H9 (cell line): ENCODE measurements at regions not wholly inside any gene's neighbourhood (a gene's known extent, or its start where the extent isn't known, plus 50 kb on each side); places are given as distances from the start of the nearest gene placed in this dataset.

ENCODE experiments used
- DNase-seq: peaks from one replicate; pipeline ENCODE4 v3.0.0-alpha.2; 2017
- H2AFZ ChIP-seq: one replicate; pipeline ENCODE4 v1.6.1; 2013; ENCODE audit warnings: mild to moderate bottlenecking, low read length, control low read depth, moderate library complexity
- H2AK5ac ChIP-seq: 2 replicates; pipeline ENCODE4 v1.6.1; 2013; ENCODE audit warnings: low read length, control low read depth, mixed read lengths; ENCODE audit not compliant: insufficient read length
- H2BK120ac ChIP-seq: one replicate; pipeline ENCODE4 v1.6.1; 2013; ENCODE audit warnings: low read depth, mild to moderate bottlenecking, low read length, control low read depth, inconsistent platforms; ENCODE audit not compliant: poor library complexity, severe bottlenecking
- H2BK12ac ChIP-seq: 2 replicates; pipeline ENCODE4 v1.6.1; 2013; ENCODE audit warnings: low read length, control low read depth, mixed read lengths, low read depth; ENCODE audit not compliant: insufficient read length
- H2BK15ac ChIP-seq: 2 replicates; pipeline ENCODE4 v1.6.1; 2013; ENCODE audit warnings: low read depth, low read length, control low read depth
- H2BK20ac ChIP-seq: one replicate; pipeline ENCODE4 v1.6.1; 2013; ENCODE audit warnings: low read depth, mild to moderate bottlenecking, low read length, control low read depth, inconsistent platforms; ENCODE audit not compliant: poor library complexity, severe bottlenecking
- H2BK5ac ChIP-seq: 2 replicates; pipeline ENCODE4 v1.6.1; 2013; ENCODE audit warnings: low read length, control low read depth, mixed read lengths; ENCODE audit not compliant: insufficient read length
- H3K14ac ChIP-seq: 2 replicates; pipeline ENCODE4 v1.6.1; 2013; ENCODE audit warnings: low read length, control low read depth; ENCODE audit not compliant: insufficient read depth
- H3K18ac ChIP-seq: 2 replicates; pipeline ENCODE4 v1.6.1; 2013; ENCODE audit warnings: low read depth, mild to moderate bottlenecking, mixed read lengths, low read length, control low read depth; ENCODE audit not compliant: insufficient read length
- H3K23ac ChIP-seq: 2 replicates; pipeline ENCODE4 v1.6.1; 2013; ENCODE audit warnings: low read length, control low read depth, mixed read lengths, low read depth; ENCODE audit not compliant: insufficient read length
- H3K23me2 ChIP-seq: 2 replicates; pipeline ENCODE4 v1.6.1; 2013; ENCODE audit warnings: low read depth, mild to moderate bottlenecking, mixed read lengths, low read length, control low read depth; ENCODE audit not compliant: insufficient read length, poor library complexity, severe bottlenecking
- H3K27ac ChIP-seq: 2 replicates; pipeline ENCODE4 v1.5.1; 2013; ENCODE audit warnings: low read length, control low read depth, mixed read lengths, low read depth; ENCODE audit not compliant: insufficient read length
- H3K27me3 ChIP-seq: 2 replicates; pipeline ENCODE4 v1.6.1; 2013; ENCODE audit warnings: low read length, control low read depth, inconsistent platforms; ENCODE audit not compliant: insufficient read depth
- H3K4ac ChIP-seq: 2 replicates; pipeline ENCODE4 v1.6.1; 2013; ENCODE audit warnings: low read depth, mild to moderate bottlenecking, control low read depth, inconsistent platforms, low read length, moderate library complexity
- H3K4me1 ChIP-seq: 2 replicates; pipeline ENCODE4 v1.6.1; 2013; ENCODE audit warnings: low read length, control low read depth, inconsistent platforms; ENCODE audit not compliant: insufficient read depth
- H3K4me2 ChIP-seq: 2 replicates; pipeline ENCODE4 v1.6.1; 2013; ENCODE audit warnings: low read length, control low read depth, mixed read lengths; ENCODE audit not compliant: insufficient read length, insufficient read depth
- H3K56ac ChIP-seq: 2 replicates; pipeline ENCODE4 v1.6.1; 2013; ENCODE audit warnings: low read depth, mild to moderate bottlenecking, mixed read lengths, low read length, control low read depth; ENCODE audit not compliant: insufficient read length
- H3K79me1 ChIP-seq: 2 replicates; pipeline ENCODE4 v1.6.1; 2013; ENCODE audit warnings: low read depth, mild to moderate bottlenecking, moderate library complexity, low read length, control low read depth, inconsistent platforms; ENCODE audit not compliant: insufficient read depth, poor library complexity, severe bottlenecking
- H3K79me2 ChIP-seq: 2 replicates; pipeline ENCODE4 v1.6.1; 2013; ENCODE audit warnings: low read length, control low read depth, inconsistent platforms; ENCODE audit not compliant: insufficient read depth
- H3K9ac ChIP-seq: 2 replicates; pipeline ENCODE4 v1.6.1; 2013; ENCODE audit warnings: low read length, control low read depth, mixed read lengths; ENCODE audit not compliant: insufficient read length; ENCODE audit errors: extremely low read depth
- H3K9me3 ChIP-seq: one replicate; pipeline ENCODE4 v1.6.1; 2013; ENCODE audit warnings: low read depth, low read length, inconsistent platforms; ENCODE audit not compliant: control insufficient read depth
- H3T11ph ChIP-seq: one replicate; pipeline ENCODE4 v1.6.1; 2013; ENCODE audit warnings: mild to moderate bottlenecking, low read length, control low read depth, inconsistent platforms
- H4K20me1 ChIP-seq: one replicate; pipeline ENCODE4 v1.6.1; 2013; ENCODE audit not compliant: control insufficient read depth, insufficient read length, insufficient read depth
- H4K5ac ChIP-seq: 2 replicates; pipeline ENCODE4 v1.6.1; 2013; ENCODE audit warnings: low read depth, mild to moderate bottlenecking, mixed read lengths, low read length, control low read depth; ENCODE audit not compliant: insufficient read length
- H4K8ac ChIP-seq: replicated peaks from 2 replicates; pipeline ENCODE4 v1.6.1; 2013; ENCODE audit warnings: low read length, control low read depth, mixed read lengths, low read depth; ENCODE audit not compliant: insufficient read length
- H4K91ac ChIP-seq: 2 replicates; pipeline ENCODE4 v1.6.1; 2013; ENCODE audit warnings: low read depth, mild to moderate bottlenecking, moderate library complexity, mixed read lengths, low read length, control low read depth; ENCODE audit not compliant: insufficient read length
- H3K27ac Mint-ChIP-seq, 3 experiments: 2 replicates in 2 of 3; 3 replicates in 1 of 3; pipeline ENCODE4 v1.8.0; 2020 to 2021; ENCODE audit warnings: mixed read lengths in 3 of 3, mild to moderate bottlenecking in 1 of 3, moderate library complexity in 1 of 3
- H3K27me3 Mint-ChIP-seq: 2 replicates; pipeline ENCODE4 v1.8.0; 2021; ENCODE audit warnings: low read depth, mild to moderate bottlenecking, moderate library complexity, mixed read lengths
- H3K36me3 Mint-ChIP-seq, 3 experiments: 2 replicates in 2 of 3; 3 replicates in 1 of 3; pipeline ENCODE4 v1.8.0; 2020 to 2021; ENCODE audit warnings: low read depth in 3 of 3, mixed read lengths in 3 of 3; ENCODE audit not compliant: insufficient read depth in 1 of 3
- H3K4me1 Mint-ChIP-seq, 2 experiments: 2 replicates each; pipeline ENCODE4 v1.8.0; 2020; ENCODE audit warnings: mixed read lengths in 2 of 2
- H3K4me3 Mint-ChIP-seq, 2 experiments: 2 replicates in 1 of 2; 3 replicates in 1 of 2; pipeline ENCODE4 v1.8.0; 2020 to 2021; ENCODE audit warnings: mild to moderate bottlenecking in 2 of 2, mixed read lengths in 2 of 2, moderate library complexity in 1 of 2
- H3K9me3 Mint-ChIP-seq, 2 experiments: 2 replicates in 1 of 2; 3 replicates in 1 of 2; pipeline ENCODE4 v1.8.0; 2020; ENCODE audit warnings: mild to moderate bottlenecking in 2 of 2, mixed read lengths in 2 of 2, moderate library complexity in 1 of 2
- WGBS: extraction: QIAGEN DNeasy Blood & Tissue Kit; methylation state at CpG from one replicate; pipeline ENCODE4 v1.1.7; 2013; ENCODE audit warnings: missing lambda C conversion rate, low lambda C conversion rate, mixed read lengths; ENCODE audit not compliant: insufficient read length; ENCODE audit errors: extremely low coverage; 5-methylcytosine and 5-hydroxymethylcytosine counted together
- TF ChIP-seq, protein P1 (sequence below): fragments of 200-600 bp; sonication (generic); conservative IDR thresholded peaks from 3 replicates; pipeline ENCODE4 v1.8.0; 2021; ENCODE audit warnings: antibody characterized with exemption, mild to moderate bottlenecking

DNA sequence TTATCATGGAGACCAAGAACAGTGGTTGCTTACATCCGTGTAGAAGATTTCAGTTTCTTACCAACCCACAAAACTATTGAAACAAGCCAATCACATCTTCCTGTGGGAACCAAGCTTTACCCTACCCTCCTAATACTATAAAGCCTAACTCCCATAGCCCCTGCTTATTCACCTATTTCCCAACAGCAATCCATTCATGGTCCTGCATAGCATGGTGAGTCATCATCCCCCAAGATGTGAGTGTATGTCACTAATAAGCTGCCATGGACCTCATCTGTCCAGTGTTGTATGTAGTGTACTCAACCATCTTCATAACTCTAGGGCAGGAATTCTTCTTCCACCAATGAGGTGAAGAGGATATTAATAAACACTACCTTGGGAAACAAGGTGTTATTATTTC, 1620.4 kb upstream of the FLRT2 start:
- Histone ChIP-seq H3K56ac (no peak overlapping the region), H2BK5ac (no peak overlapping the region), H3K4me1 (no peaks in the 10 kb centered on the region), H3K23ac (no peak overlapping the region), H3T11ph (no peak overlapping the region), H3K9me3 (no peaks in the 10 kb centered on the region), H3K14ac (no peak overlapping the region), H3K79me2 (no peaks in the 10 kb centered on the region), H3K27me3 (no peaks in the 10 kb centered on the region), H3K79me1 (no peaks in the 10 kb centered on the region), H2BK120ac (no peak overlapping the region), H2BK12ac (no peak overlapping the region), H3K4me2 (no peak overlapping the region), H3K27ac (no peak overlapping the region), H4K91ac (no peak overlapping the region), H2BK20ac (no peak overlapping the region), H3K18ac (no peak overlapping the region), H2BK15ac (no peak overlapping the region), H4K8ac (no peak overlapping the region), H2AFZ (no peak overlapping the region), H4K20me1 (no peaks in the 10 kb centered on the region), H3K4ac (no peak overlapping the region), H4K5ac (no peak overlapping the region), H2AK5ac (no peak overlapping the region), H3K9ac (no peak overlapping the region), H3K23me2 (no peaks in the 10 kb centered on the region)
- Mint-ChIP-seq H3K4me3 (no peak overlapping the region), H3K9me3 (no peaks in the 10 kb centered on the region), H3K27ac (no peak overlapping the region), H3K4me1 (no peaks in the 10 kb centered on the region), H3K36me3 (no peaks in the 10 kb centered on the region; a peak in 2 of 7 replicates), H3K27me3 (no peaks in the 10 kb centered on the region)
- no peak for DNase-seq
- TF ChIP-seq, protein P1, sequence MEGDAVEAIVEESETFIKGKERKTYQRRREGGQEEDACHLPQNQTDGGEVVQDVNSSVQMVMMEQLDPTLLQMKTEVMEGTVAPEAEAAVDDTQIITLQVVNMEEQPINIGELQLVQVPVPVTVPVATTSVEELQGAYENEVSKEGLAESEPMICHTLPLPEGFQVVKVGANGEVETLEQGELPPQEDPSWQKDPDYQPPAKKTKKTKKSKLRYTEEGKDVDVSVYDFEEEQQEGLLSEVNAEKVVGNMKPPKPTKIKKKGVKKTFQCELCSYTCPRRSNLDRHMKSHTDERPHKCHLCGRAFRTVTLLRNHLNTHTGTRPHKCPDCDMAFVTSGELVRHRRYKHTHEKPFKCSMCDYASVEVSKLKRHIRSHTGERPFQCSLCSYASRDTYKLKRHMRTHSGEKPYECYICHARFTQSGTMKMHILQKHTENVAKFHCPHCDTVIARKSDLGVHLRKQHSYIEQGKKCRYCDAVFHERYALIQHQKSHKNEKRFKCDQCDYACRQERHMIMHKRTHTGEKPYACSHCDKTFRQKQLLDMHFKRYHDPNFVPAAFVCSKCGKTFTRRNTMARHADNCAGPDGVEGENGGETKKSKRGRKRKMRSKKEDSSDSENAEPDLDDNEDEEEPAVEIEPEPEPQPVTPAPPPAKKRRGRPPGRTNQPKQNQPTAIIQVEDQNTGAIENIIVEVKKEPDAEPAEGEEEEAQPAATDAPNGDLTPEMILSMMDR = no peak
- no CpG with 5 or more reads among the region's 1 CpG for WGBS
